ENCODE measurements at regions not wholly inside any gene's neighbourhood (a gene's known extent, or its start where the extent isn't known, plus 50 kb on each side); places are given as distances from the start of the nearest gene placed in this dataset.

- H3K4me3 ChIP-seq (ENCODE audit: low read depth, low read length): no peak overlapping the region
Observed at GRCh38 chr5:175805256-175806011, 65.9 kb upstream of the CPLX2 start.

- no peak overlapping the region for H3K4me3 ChIP-seq (ENCODE audit: low read depth, low read length)
Observed at GRCh38 chr5:175808711-175809110, 62.7 kb upstream of the CPLX2 start.

GRCh38 chr5:175809531-175810121 is 61.8 kb upstream of the CPLX2 start:
- no peak overlapping the region for H3K4me3 ChIP-seq (ENCODE audit: low read depth, low read length)

GRCh38 chr5:175810457-175810856 is 60.9 kb upstream of the CPLX2 start:
- H3K4me3 ChIP-seq (ENCODE audit: low read depth, low read length): no peak overlapping the region

- H3K4me3 ChIP-seq (ENCODE audit: low read depth, low read length): no peak overlapping the region
Observed at GRCh38 chr5:175811589-175811988, 59.8 kb upstream of the CPLX2 start.

- H3K4me3 ChIP-seq (ENCODE audit: low read depth, low read length): no peak overlapping the region
Observed at GRCh38 chr5:175813943-175814630, 57.3 kb upstream of the CPLX2 start.

- H3K4me3 ChIP-seq (ENCODE audit: low read depth, low read length): no peak overlapping the region
Observed at GRCh38 chr5:175814691-175815090, 56.7 kb upstream of the CPLX2 start.

GRCh38 chr5:175815126-175815913 is 56.1 kb upstream of the CPLX2 start:
- no peak overlapping the region for H3K4me3 ChIP-seq (ENCODE audit: low read depth, low read length)

- H3K4me3 ChIP-seq (ENCODE audit: low read depth, low read length): no peak overlapping the region
Observed at GRCh38 chr5:175816348-175816747, 55.0 kb upstream of the CPLX2 start.

- no peak overlapping the region for H3K4me3 ChIP-seq (ENCODE audit: low read depth, low read length)
Observed at GRCh38 chr5:175819090-175819425, 52.3 kb upstream of the CPLX2 start.

GRCh38 chr5:175820230-175820629 is 51.1 kb upstream of the CPLX2 start:
- H3K4me3 ChIP-seq (ENCODE audit: low read depth, low read length): no peak overlapping the region
